A549 (cell line): ENCODE measurements at regions not wholly inside any gene's neighbourhood (a gene's known extent, or its start where the extent isn't known, plus 50 kb on each side); places are given as distances from the start of the nearest gene placed in this dataset.

ENCODE experiments used
- ATAC-seq, 2 experiments: fragments of 200-7000 bp in 1 of 2; fragments of >200 bp in 1 of 2; cut with Nextera tagmentation in 1 of 2; cut with Tn5 transposase in 1 of 2; 3 replicates each; pipeline versions ENCODE4 v1.8.0 to v1.9.1; 2018 to 2020; ENCODE audit warnings: mild to moderate bottlenecking in 1 of 2, moderate library complexity in 1 of 2
- CTCF ChIA-PET: fragments of 300-600 bp; sonication (Branson Sonifier 250); formaldehyde crosslinking; extraction: SDS; loops from one replicate; lab custom pipeline; 2021; ENCODE audit warnings: antibody characterized with exemption, inconsistent platforms; lab: Yijun Ruan, JAX
- POLR2A ChIA-PET: fragments of 350-600 bp; formaldehyde crosslinking; extraction: SDS; loops from one replicate; lab custom pipeline; 2021; ENCODE audit warnings: antibody characterized with exemption, inconsistent platforms; lab: Yijun Ruan, JAX
- DNase-seq, 2 experiments: peaks; one replicate each; pipeline versions ENCODE4 v3.0.0 to v3.0.0-alpha.2; 2011 to 2016; ENCODE audit warnings: low read depth in 1 of 2, low spot score in 1 of 2
- FAIRE-seq: peaks from 2 replicates; lab custom pipeline; 2011; peaks lifted over from hg19 to GRCh38; lab: Jason Lieb, UNC
- H3K27ac ChIP-seq, 2 experiments: fragments of >200 bp; sonication (Bioruptor Twin); formaldehyde crosslinking; 3 replicates each; pipeline ENCODE4 v1.5.1; 2016 to 2017
- H3K4me1 ChIP-seq: fragments of >200 bp; sonication (Bioruptor Twin); formaldehyde crosslinking; 3 replicates; pipeline ENCODE4 v1.6.1; 2016
- H3K4me2 ChIP-seq: fragments of >200 bp; sonication (Bioruptor Twin); formaldehyde crosslinking; 3 replicates; pipeline ENCODE4 v1.6.1; 2016
- H3K4me3 ChIP-seq: fragments of >200 bp; sonication (Bioruptor Twin); formaldehyde crosslinking; 3 replicates; pipeline ENCODE4 v1.5.1; 2016
- H3K9me3 ChIP-seq: fragments of >200 bp; sonication (Bioruptor Twin); formaldehyde crosslinking; 3 replicates; pipeline ENCODE4 v1.6.1; 2016
- CEBPB ChIP-seq, 2 experiments: fragments of >200 bp in 1 of 2; sonication (Bioruptor Twin) in 1 of 2; formaldehyde crosslinking in 1 of 2; IDR thresholded peaks; 2 replicates each; pipeline ENCODE4 v1.6.1; 2012 to 2016
- CHD2 ChIP-seq: fragments of 150-350 bp; IDR thresholded peaks from 2 replicates; pipeline ENCODE4 v1.6.1; 2014; ENCODE audit warnings: low read length; ENCODE audit not compliant: partially characterized antibody
- CHD4 ChIP-seq: fragments of 200-600 bp; sonication (generic); IDR thresholded peaks from 2 replicates; pipeline ENCODE4 v1.6.1; 2016; ENCODE audit warnings: antibody characterized with exemption, mild to moderate bottlenecking, borderline replicate concordance
- EP300 ChIP-seq, 2 experiments: fragments of >200 bp; sonication (Bioruptor Twin); formaldehyde crosslinking; IDR thresholded peaks; 2 replicates in 1 of 2; 3 replicates in 1 of 2; pipeline ENCODE4 v1.6.1; 2016 to 2017
- ESRRA ChIP-seq: fragments of 150-350 bp; IDR thresholded peaks from 2 replicates; pipeline ENCODE4 v1.6.1; 2014; ENCODE audit warnings: mild to moderate bottlenecking, low read length, borderline replicate concordance
- FOSL2 ChIP-seq, 2 experiments: fragments of 450-650 bp in 1 of 2; fragments of >200 bp in 1 of 2; sonication (Bioruptor Twin) in 1 of 2; formaldehyde crosslinking; IDR thresholded peaks; 2 replicates each; pipeline versions ENCODE4 v1.5.0 to v1.6.1; 2016 to 2020; ENCODE audit warnings: mild to moderate bottlenecking in 1 of 2, moderate library complexity in 1 of 2
- HEYL ChIP-seq: fragments of 250-450 bp; sonication (Bioruptor Pico); IDR thresholded peaks from 2 replicates; pipeline ENCODE4 v1.8.0; 2021; ENCODE audit warnings: mild to moderate bottlenecking, moderate library complexity
- HOXB13 ChIP-seq: fragments of 250-450 bp; sonication (Bioruptor Pico); IDR thresholded peaks from 2 replicates; pipeline ENCODE4 v1.5.0; 2020; ENCODE audit warnings: low read depth, mild to moderate bottlenecking, moderate library complexity
- HOXB5 ChIP-seq: fragments of 250-450 bp; sonication (Bioruptor Pico); IDR thresholded peaks from 2 replicates; pipeline ENCODE4 v1.5.0; 2020; ENCODE audit warnings: mild to moderate bottlenecking, moderate library complexity
- MAFK ChIP-seq: fragments of 450-650 bp; IDR thresholded peaks from 2 replicates; pipeline ENCODE4 v1.6.1; 2014; ENCODE audit not compliant: partially characterized antibody
- NFE2L2 ChIP-seq: fragments of 150-350 bp; conservative IDR thresholded peaks from 2 replicates; pipeline ENCODE4 v1.6.1; 2014; ENCODE audit warnings: low read length
- NPAS2 ChIP-seq: fragments of 250-450 bp; sonication (Bioruptor Pico); IDR thresholded peaks from 2 replicates; pipeline ENCODE4 v1.8.0; 2022; ENCODE audit warnings: mild to moderate bottlenecking, moderate library complexity, borderline replicate concordance
- NR3C1 ChIP-seq: fragments of >200 bp; sonication (Bioruptor Twin); formaldehyde crosslinking; IDR thresholded peaks from 3 replicates; pipeline ENCODE4 v1.6.1; 2017
- RAD21 ChIP-seq, 2 experiments: fragments of >200 bp in 1 of 2; sonication (Bioruptor Twin) in 1 of 2; formaldehyde crosslinking in 1 of 2; IDR thresholded peaks in 1 of 2; conservative IDR thresholded peaks in 1 of 2; 2 replicates in 1 of 2; 3 replicates in 1 of 2; pipeline ENCODE4 v1.6.1; 2012 to 2018; ENCODE audit warnings: inconsistent platforms in 1 of 2
- RFX5 ChIP-seq: fragments of 450-650 bp; IDR thresholded peaks from 2 replicates; pipeline ENCODE4 v1.7.1; 2014; ENCODE audit warnings: antibody characterized with exemption, mild to moderate bottlenecking, moderate library complexity
- SMC3 ChIP-seq: fragments of >200 bp; sonication (Bioruptor Twin); formaldehyde crosslinking; IDR thresholded peaks from 3 replicates; pipeline ENCODE4 v1.6.1; 2018; ENCODE audit warnings: inconsistent platforms
- TP53 ChIP-seq: fragments of 250-450 bp; sonication (Bioruptor Pico); IDR thresholded peaks from 2 replicates; pipeline ENCODE4 v1.5.0; 2021; ENCODE audit warnings: mild to moderate bottlenecking, moderate library complexity
- ZFP36 ChIP-seq: fragments of 450-650 bp; IDR thresholded peaks from 2 replicates; pipeline ENCODE4 v1.6.1; 2014; ENCODE audit warnings: borderline replicate concordance; ENCODE audit not compliant: partially characterized antibody
- ZNF302 ChIP-seq: fragments of 250-450 bp; sonication (Bioruptor Pico); IDR thresholded peaks from 2 replicates; pipeline ENCODE4 v1.9.0; 2021; ENCODE audit warnings: inconsistent platforms, mild to moderate bottlenecking, moderate library complexity
- WGBS: methylation state at CpG from one replicate; pipeline ENCODE4 v1.1.6; 2017; ENCODE audit errors: missing lambda C conversion rate; 5-methylcytosine and 5-hydroxymethylcytosine counted together
- TF ChIP-seq, protein P1 (sequence below): IDR thresholded peaks from 2 replicates; pipeline ENCODE4 v1.6.1; 2012
- TF ChIP-seq, protein P2 (sequence below): fragments of 250-450 bp; sonication (Bioruptor Pico); IDR thresholded peaks from 2 replicates; pipeline ENCODE4 v1.5.0; 2021; ENCODE audit warnings: mild to moderate bottlenecking, moderate library complexity, borderline replicate concordance
- TF ChIP-seq, protein P3 (sequence below): fragments of 200-600 bp; sonication (generic); IDR thresholded peaks from 2 replicates; pipeline ENCODE4 v1.6.1; 2016; ENCODE audit warnings: antibody characterized with exemption, mild to moderate bottlenecking, moderate library complexity
- TF ChIP-seq, protein P4 (sequence below): fragments of 450-650 bp; IDR thresholded peaks from 2 replicates; pipeline ENCODE4 v1.6.1; 2014; ENCODE audit warnings: antibody characterized with exemption
- TF ChIP-seq, protein P5 (sequence below): fragments of 250-450 bp; sonication (Bioruptor Pico); IDR thresholded peaks from 2 replicates; pipeline ENCODE4 v1.5.0; 2020; ENCODE audit warnings: low read depth, mild to moderate bottlenecking, moderate library complexity

- ChIA-PET CTCF (no interaction called here), POLR2A (no interaction called here)
- Histone ChIP-seq H3K9me3 (no peaks in the 10 kb centered on the region), H3K4me2 (no peak overlapping the region), H3K4me1 (no peaks in the 10 kb centered on the region), H3K4me3 (no peak overlapping the region), H3K27ac (no peak overlapping the region)
- FAIRE-seq (no peak), ATAC-seq (no peak), DNase-seq (no peak)
- TF ChIP-seq, protein P1, sequence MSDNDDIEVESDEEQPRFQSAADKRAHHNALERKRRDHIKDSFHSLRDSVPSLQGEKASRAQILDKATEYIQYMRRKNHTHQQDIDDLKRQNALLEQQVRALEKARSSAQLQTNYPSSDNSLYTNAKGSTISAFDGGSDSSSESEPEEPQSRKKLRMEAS = no peak
- TF ChIP-seq RAD21 (conservative IDR thresholded peaks at IDR 0.05 in 1 of 2, IDR thresholded peaks at IDR 0.05 in 1 of 2) (no peak), ZFP36 (no peak), HOXB5 (CRISPR knock-in tag) (no peak), HOXB13 (CRISPR knock-in tag) (no peak), HEYL (no peak), EP300 (IDR thresholded peaks at IDR 0.05) (no peak), RFX5 (no peak), CHD2 (no peak), NPAS2 (CRISPR knock-in tag) (no peak), CHD4 (no peak), SMC3 (no peak)
- TF ChIP-seq, protein P2, sequence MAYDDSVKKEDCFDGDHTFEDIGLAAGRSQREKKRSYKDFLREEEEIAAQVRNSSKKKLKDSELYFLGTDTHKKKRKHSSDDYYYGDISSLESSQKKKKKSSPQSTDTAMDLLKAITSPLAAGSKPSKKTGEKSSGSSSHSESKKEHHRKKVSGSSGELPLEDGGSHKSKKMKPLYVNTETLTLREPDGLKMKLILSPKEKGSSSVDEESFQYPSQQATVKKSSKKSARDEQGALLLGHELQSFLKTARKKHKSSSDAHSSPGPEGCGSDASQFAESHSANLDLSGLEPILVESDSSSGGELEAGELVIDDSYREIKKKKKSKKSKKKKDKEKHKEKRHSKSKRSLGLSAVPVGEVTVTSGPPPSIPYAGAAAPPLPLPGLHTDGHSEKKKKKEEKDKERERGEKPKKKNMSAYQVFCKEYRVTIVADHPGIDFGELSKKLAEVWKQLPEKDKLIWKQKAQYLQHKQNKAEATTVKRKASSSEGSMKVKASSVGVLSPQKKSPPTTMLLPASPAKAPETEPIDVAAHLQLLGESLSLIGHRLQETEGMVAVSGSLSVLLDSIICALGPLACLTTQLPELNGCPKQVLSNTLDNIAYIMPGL (CRISPR knock-in tag) = no peak
- TF ChIP-seq, protein P3, sequence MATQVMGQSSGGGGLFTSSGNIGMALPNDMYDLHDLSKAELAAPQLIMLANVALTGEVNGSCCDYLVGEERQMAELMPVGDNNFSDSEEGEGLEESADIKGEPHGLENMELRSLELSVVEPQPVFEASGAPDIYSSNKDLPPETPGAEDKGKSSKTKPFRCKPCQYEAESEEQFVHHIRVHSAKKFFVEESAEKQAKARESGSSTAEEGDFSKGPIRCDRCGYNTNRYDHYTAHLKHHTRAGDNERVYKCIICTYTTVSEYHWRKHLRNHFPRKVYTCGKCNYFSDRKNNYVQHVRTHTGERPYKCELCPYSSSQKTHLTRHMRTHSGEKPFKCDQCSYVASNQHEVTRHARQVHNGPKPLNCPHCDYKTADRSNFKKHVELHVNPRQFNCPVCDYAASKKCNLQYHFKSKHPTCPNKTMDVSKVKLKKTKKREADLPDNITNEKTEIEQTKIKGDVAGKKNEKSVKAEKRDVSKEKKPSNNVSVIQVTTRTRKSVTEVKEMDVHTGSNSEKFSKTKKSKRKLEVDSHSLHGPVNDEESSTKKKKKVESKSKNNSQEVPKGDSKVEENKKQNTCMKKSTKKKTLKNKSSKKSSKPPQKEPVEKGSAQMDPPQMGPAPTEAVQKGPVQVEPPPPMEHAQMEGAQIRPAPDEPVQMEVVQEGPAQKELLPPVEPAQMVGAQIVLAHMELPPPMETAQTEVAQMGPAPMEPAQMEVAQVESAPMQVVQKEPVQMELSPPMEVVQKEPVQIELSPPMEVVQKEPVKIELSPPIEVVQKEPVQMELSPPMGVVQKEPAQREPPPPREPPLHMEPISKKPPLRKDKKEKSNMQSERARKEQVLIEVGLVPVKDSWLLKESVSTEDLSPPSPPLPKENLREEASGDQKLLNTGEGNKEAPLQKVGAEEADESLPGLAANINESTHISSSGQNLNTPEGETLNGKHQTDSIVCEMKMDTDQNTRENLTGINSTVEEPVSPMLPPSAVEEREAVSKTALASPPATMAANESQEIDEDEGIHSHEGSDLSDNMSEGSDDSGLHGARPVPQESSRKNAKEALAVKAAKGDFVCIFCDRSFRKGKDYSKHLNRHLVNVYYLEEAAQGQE = no peak
- TF ChIP-seq, protein P4, sequence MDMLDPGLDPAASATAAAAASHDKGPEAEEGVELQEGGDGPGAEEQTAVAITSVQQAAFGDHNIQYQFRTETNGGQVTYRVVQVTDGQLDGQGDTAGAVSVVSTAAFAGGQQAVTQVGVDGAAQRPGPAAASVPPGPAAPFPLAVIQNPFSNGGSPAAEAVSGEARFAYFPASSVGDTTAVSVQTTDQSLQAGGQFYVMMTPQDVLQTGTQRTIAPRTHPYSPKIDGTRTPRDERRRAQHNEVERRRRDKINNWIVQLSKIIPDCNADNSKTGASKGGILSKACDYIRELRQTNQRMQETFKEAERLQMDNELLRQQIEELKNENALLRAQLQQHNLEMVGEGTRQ = no peak
- 95% methylated on average over 2 of the region's 2 CpGs for WGBS
These were observed 154.8 kb upstream of the TFPI start for GRCh38 chr2:187709065-187709464.

- ChIA-PET CTCF (interaction anchor here (1.0 kb wide), 1 partner anchor 37 kb away, joined by 3 read pairs; no protein-coding TSS in a partner anchor), POLR2A (no interaction called here)
- FAIRE-seq = no peak
- H3K4me2 ChIP-seq = no peak overlapping the region
- TF ChIP-seq TP53 (CRISPR knock-in tag) = no peak
- TF ChIP-seq, protein P5, sequence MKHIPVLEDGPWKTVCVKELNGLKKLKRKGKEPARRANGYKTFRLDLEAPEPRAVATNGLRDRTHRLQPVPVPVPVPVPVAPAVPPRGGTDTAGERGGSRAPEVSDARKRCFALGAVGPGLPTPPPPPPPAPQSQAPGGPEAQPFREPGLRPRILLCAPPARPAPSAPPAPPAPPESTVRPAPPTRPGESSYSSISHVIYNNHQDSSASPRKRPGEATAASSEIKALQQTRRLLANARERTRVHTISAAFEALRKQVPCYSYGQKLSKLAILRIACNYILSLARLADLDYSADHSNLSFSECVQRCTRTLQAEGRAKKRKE (CRISPR knock-in tag) = no peak
- TF ChIP-seq MAFK = peak; percentile 68
- no peak for TF ChIP-seq HEYL
- TF ChIP-seq ZNF302 = no peak
- no peak for TF ChIP-seq FOSL2 (IDR thresholded peaks at IDR 0.05)
- peak; percentile 61; the same call in 1 of the 2 replicates for TF ChIP-seq FOSL2 (CRISPR knock-in tag; IDR thresholded peaks at IDR 0.05)
- TF ChIP-seq NFE2L2 = peak; percentile 37; the same call in 1 of the 2 replicates
- TF ChIP-seq, protein P1 = no peak
- no peak for TF ChIP-seq ESRRA
- TF ChIP-seq CEBPB (IDR thresholded peaks at IDR 0.05) = no peak
- no peak for TF ChIP-seq NR3C1
- H3K4me3 ChIP-seq = no peak overlapping the region
- H3K27ac ChIP-seq = no peak overlapping the region
- no peaks in the 10 kb centered on the region for H3K9me3 ChIP-seq
- no peaks in the 10 kb centered on the region for H3K4me1 ChIP-seq
- ATAC-seq = no peak
- no peak for DNase-seq
These were observed 156.7 kb upstream of the TFPI start for GRCh38 chr2:187710791-187711521.
